ENCODE measurements at regions not wholly inside any gene's neighbourhood (a gene's known extent, or its start where the extent isn't known, plus 50 kb on each side); places are given as distances from the start of the nearest gene placed in this dataset.
"Not testable (repeated sequence)": the region's sequence is repeated elsewhere in the genome, so short reads cannot be mapped to it uniquely, and the experiment has no call there.

DNA sequence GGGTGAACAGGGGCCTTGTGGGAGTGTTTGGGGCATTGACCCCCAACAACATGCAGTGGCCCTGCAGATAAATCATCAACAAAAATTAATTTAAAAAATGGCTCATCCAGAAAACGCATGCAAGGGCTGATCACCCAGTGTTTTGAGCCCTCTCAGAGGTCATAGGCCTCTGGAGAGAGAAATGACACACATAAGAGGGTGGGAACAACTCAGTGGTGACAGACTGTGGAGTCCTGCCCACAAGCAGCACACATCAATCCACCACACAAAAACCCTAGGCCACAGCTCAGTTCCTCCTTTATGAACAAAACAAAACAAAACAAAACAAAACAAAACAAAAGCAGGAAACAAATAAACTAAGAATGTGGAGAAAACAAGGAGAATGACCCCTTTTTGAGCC, 351.7 kb upstream of the SPHKAP start:
- Histone ChIP-seq H3K4me3 (ENCODE audit: low read depth in 1 of 3, low read length in 3 of 3) (no peak overlapping the region), H3K4me1 (ENCODE audit: control insufficient read depth in 3 of 3, insufficient read depth in 2 of 3, low read depth in 1 of 3, low read length in 2 of 3) (no peaks in the 10 kb centered on the region), H3K27me3 (ENCODE audit: control insufficient read depth in 3 of 3, insufficient read depth in 3 of 3, low read length in 3 of 3) (no peaks in the 10 kb centered on the region), H3K9me3 (ENCODE audit: control insufficient read depth in 2 of 2, insufficient read depth in 1 of 2, low read depth in 1 of 2, low read length in 1 of 2) (peaks cover 0 to 6% of the 10 kb centered on the region in 2 donors), H3K27ac (ENCODE audit: low read depth in 1 of 3, low read length in 2 of 3) (no peak overlapping the region), H3K36me3 (ENCODE audit: control insufficient read depth in 3 of 3, insufficient read depth in 2 of 3, low read depth in 1 of 3, low read length in 3 of 3) (no peaks in the 10 kb centered on the region)
- DNase-seq (no peak), FAIRE-seq (no peak)
- WGBS, 3 donors = 57 to 67% (median 63%) methylated on average over 1 of the region's 1 CpG

- Histone ChIP-seq H3K27me3 (ENCODE audit: control insufficient read depth in 3 of 3, insufficient read depth in 3 of 3, low read length in 3 of 3) (no peaks in the 10 kb centered on the region), H3K36me3 (ENCODE audit: control insufficient read depth in 3 of 3, insufficient read depth in 2 of 3, low read depth in 1 of 3, low read length in 3 of 3) (no peaks in the 10 kb centered on the region), H3K27ac (ENCODE audit: low read depth in 1 of 3, low read length in 2 of 3) (no peak overlapping the region), H3K4me3 (ENCODE audit: low read depth in 1 of 3, low read length in 3 of 3) (no peak overlapping the region), H3K9me3 (ENCODE audit: control insufficient read depth in 2 of 2, insufficient read depth in 1 of 2, low read depth in 1 of 2, low read length in 1 of 2) (peaks cover 0 to 5% of the 10 kb centered on the region in 2 donors), H3K4me1 (ENCODE audit: control insufficient read depth in 3 of 3, insufficient read depth in 2 of 3, low read depth in 1 of 3, low read length in 2 of 3) (no peaks in the 10 kb centered on the region)
- DNase-seq (no peak), FAIRE-seq (no peak)
- 89 to 95% (median 94%) methylated on average over 1 of the region's 1 CpG for WGBS, 3 donors
These were observed 350.7 kb upstream of the SPHKAP start for GRCh38 chr2:228532233-228532632.

GRCh38 chr2:228527197-228527881, 345.9 kb upstream of the SPHKAP start:
- Histone ChIP-seq H3K4me1 (ENCODE audit: control insufficient read depth in 3 of 3, insufficient read depth in 2 of 3, low read depth in 1 of 3, low read length in 2 of 3) (no peaks in the 10 kb centered on the region), H3K36me3 (ENCODE audit: control insufficient read depth in 3 of 3, insufficient read depth in 2 of 3, low read depth in 1 of 3, low read length in 3 of 3) (no peaks in the 10 kb centered on the region), H3K9me3 (ENCODE audit: control insufficient read depth in 2 of 2, insufficient read depth in 1 of 2, low read depth in 1 of 2, low read length in 1 of 2) (no peaks in the 10 kb centered on the region), H3K27ac (ENCODE audit: low read depth in 1 of 3, low read length in 2 of 3) (no peak overlapping the region), H3K27me3 (ENCODE audit: control insufficient read depth in 3 of 3, insufficient read depth in 3 of 3, low read length in 3 of 3) (no peaks in the 10 kb centered on the region), H3K4me3 (ENCODE audit: low read depth in 1 of 3, low read length in 3 of 3) (no peak overlapping the region)
- WGBS, 3 donors = 34 to 47% (median 40%) methylated on average over 3 of the region's 3 CpGs
- no peak for DNase-seq
- no peak for FAIRE-seq

DNA sequence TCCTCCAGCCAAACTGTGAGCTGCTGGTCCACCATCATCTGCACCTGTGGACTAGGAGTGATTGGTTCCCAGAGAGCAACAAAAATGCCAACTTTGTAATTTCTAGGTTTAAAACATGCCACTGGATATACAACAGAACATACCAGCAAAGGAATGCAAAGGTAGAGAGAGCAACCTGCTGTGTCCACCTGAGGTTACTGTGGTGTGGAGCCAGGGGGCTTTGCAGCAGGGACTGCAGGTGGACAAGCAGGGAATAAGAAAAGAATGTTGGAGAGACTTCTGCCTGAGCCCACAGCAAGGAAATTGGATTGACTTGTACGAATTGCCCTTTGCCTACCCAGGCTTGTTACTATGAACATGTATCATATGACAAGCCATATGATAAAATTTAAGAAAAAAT, 345.2 kb upstream of the SPHKAP start:
- no peaks in the 10 kb centered on the region for H3K4me1 ChIP-seq (ENCODE audit: control insufficient read depth in 3 of 3, insufficient read depth in 2 of 3, low read depth in 1 of 3, low read length in 2 of 3)
- FAIRE-seq (no peak), DNase-seq (no peak)
- no peak overlapping the region for H3K27ac ChIP-seq (ENCODE audit: low read depth in 1 of 3, low read length in 2 of 3)
- no peaks in the 10 kb centered on the region for H3K9me3 ChIP-seq (ENCODE audit: control insufficient read depth in 2 of 2, insufficient read depth in 1 of 2, low read depth in 1 of 2, low read length in 1 of 2)
- no peak overlapping the region for H3K4me3 ChIP-seq (ENCODE audit: low read depth in 1 of 3, low read length in 3 of 3)
- H3K36me3 ChIP-seq (ENCODE audit: control insufficient read depth in 3 of 3, insufficient read depth in 2 of 3, low read depth in 1 of 3, low read length in 3 of 3) = no peaks in the 10 kb centered on the region
- 44 to 76% (median 58%) methylated on average over 1 of the region's 1 CpG for whole genome bisulfite sequencing, 3 donors
- H3K27me3 ChIP-seq (ENCODE audit: control insufficient read depth in 3 of 3, insufficient read depth in 3 of 3, low read length in 3 of 3) = no peaks in the 10 kb centered on the region

DNA sequence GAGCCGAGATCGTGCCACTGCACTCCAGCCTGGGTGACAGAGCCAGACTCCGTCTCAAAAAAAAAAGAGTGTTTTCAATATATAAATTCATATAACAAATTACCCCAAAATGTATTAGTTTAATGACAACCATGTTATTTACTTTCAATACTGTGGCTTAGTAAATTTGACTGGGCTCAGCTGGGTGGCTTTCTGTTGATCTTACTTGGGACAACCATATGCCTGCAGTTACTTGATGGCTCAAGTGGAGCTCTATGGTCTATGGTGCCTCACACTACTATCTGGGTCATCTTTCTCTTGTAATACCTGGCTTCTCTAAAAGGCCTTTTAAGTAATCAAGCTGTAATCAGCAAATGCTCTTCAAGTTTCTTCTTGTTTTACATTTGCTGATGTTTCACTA, 341.5 kb upstream of the SPHKAP start:
- H3K36me3 ChIP-seq (ENCODE audit: control insufficient read depth in 3 of 3, insufficient read depth in 2 of 3, low read depth in 1 of 3, low read length in 3 of 3) = no peaks in the 10 kb centered on the region
- H3K4me3 ChIP-seq (ENCODE audit: low read depth in 1 of 3, low read length in 3 of 3) = no peak overlapping the region
- WGBS, 3 donors = 96 to 98% (median 96%) methylated on average over 3 of the region's 3 CpGs

GRCh38 chr2:228522276-228522675, 340.8 kb upstream of the SPHKAP start:
- no peak for FAIRE-seq
- Histone ChIP-seq H3K27me3 (ENCODE audit: control insufficient read depth in 3 of 3, insufficient read depth in 3 of 3, low read length in 3 of 3) (peaks cover 0 to 2% (median 0%) of the 10 kb centered on the region in 3 donors), H3K9me3 (ENCODE audit: control insufficient read depth in 2 of 2, insufficient read depth in 1 of 2, low read depth in 1 of 2, low read length in 1 of 2) (no peaks in the 10 kb centered on the region), H3K4me3 (ENCODE audit: low read depth in 1 of 3, low read length in 3 of 3) (no peak overlapping the region), H3K27ac (ENCODE audit: low read depth in 1 of 3, low read length in 2 of 3) (no peak overlapping the region), H3K36me3 (ENCODE audit: control insufficient read depth in 3 of 3, insufficient read depth in 2 of 3, low read depth in 1 of 3, low read length in 3 of 3) (no peaks in the 10 kb centered on the region), H3K4me1 (ENCODE audit: control insufficient read depth in 3 of 3, insufficient read depth in 2 of 3, low read depth in 1 of 3, low read length in 2 of 3) (no peaks in the 10 kb centered on the region)
- DNase-seq = no peak
- 48 to 53% (median 53%) methylated on average over 2 of the region's 2 CpGs for WGBS, 3 donors

More for the DNA sequence above, 341.5 kb upstream of the SPHKAP start:
- FAIRE-seq (no peak), DNase-seq (no peak)
- no peaks in the 10 kb centered on the region for H3K4me1 ChIP-seq (ENCODE audit: control insufficient read depth in 3 of 3, insufficient read depth in 2 of 3, low read depth in 1 of 3, low read length in 2 of 3)
- no peak overlapping the region for H3K27ac ChIP-seq (ENCODE audit: low read depth in 1 of 3, low read length in 2 of 3)
- no peaks in the 10 kb centered on the region for H3K9me3 ChIP-seq (ENCODE audit: control insufficient read depth in 2 of 2, insufficient read depth in 1 of 2, low read depth in 1 of 2, low read length in 1 of 2)
- H3K27me3 ChIP-seq (ENCODE audit: control insufficient read depth in 3 of 3, insufficient read depth in 3 of 3, low read length in 3 of 3) = no peaks in the 10 kb centered on the region

GRCh38 chr2:228519561-228519960, 338.1 kb upstream of the SPHKAP start:
- Histone ChIP-seq H3K4me1 (ENCODE audit: control insufficient read depth in 3 of 3, insufficient read depth in 2 of 3, low read depth in 1 of 3, low read length in 2 of 3) (no peaks in the 10 kb centered on the region), H3K36me3 (ENCODE audit: control insufficient read depth in 3 of 3, insufficient read depth in 2 of 3, low read depth in 1 of 3, low read length in 3 of 3) (no peaks in the 10 kb centered on the region), H3K27ac (ENCODE audit: low read depth in 1 of 3, low read length in 2 of 3) (no peak overlapping the region), H3K9me3 (ENCODE audit: control insufficient read depth in 2 of 2, insufficient read depth in 1 of 2, low read depth in 1 of 2, low read length in 1 of 2) (no peaks in the 10 kb centered on the region), H3K27me3 (ENCODE audit: control insufficient read depth in 3 of 3, insufficient read depth in 3 of 3, low read length in 3 of 3) (peaks cover 0 to 2% (median 0%) of the 10 kb centered on the region in 3 donors), H3K4me3 (ENCODE audit: low read depth in 1 of 3, low read length in 3 of 3) (no peak overlapping the region)
- DNase-seq = no peak
- FAIRE-seq = no peak

DNA sequence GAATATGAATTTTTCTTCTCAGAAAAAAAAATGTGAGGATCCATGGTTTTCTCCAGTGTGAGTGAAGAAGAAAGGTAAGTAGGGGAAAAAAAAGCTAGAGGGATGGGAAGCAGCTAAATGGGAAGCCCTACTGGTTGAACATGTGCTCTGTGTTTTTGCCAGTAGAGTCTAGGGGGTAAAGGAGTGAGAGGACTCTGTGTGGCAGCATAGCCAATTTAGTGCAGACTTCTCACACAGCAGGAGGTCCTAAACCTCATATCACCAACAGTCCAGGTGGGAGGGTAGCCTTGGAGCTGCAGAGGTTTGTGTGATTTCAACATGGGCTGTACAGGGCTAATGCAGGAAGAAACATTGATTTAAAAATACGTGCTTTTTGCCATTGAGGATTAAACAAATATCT, 334.5 kb upstream of the SPHKAP start:
- Histone ChIP-seq H3K4me3 (ENCODE audit: low read depth in 1 of 3, low read length in 3 of 3) (no peak overlapping the region), H3K4me1 (ENCODE audit: control insufficient read depth in 3 of 3, insufficient read depth in 2 of 3, low read depth in 1 of 3, low read length in 2 of 3) (no peaks in the 10 kb centered on the region), H3K27me3 (ENCODE audit: control insufficient read depth in 3 of 3, insufficient read depth in 3 of 3, low read length in 3 of 3) (peaks cover 0 to 2% (median 0%) of the 10 kb centered on the region in 3 donors), H3K9me3 (ENCODE audit: control insufficient read depth in 2 of 2, insufficient read depth in 1 of 2, low read depth in 1 of 2, low read length in 1 of 2) (no peaks in the 10 kb centered on the region), H3K36me3 (ENCODE audit: control insufficient read depth in 3 of 3, insufficient read depth in 2 of 3, low read depth in 1 of 3, low read length in 3 of 3) (no peaks in the 10 kb centered on the region), H3K27ac (ENCODE audit: low read depth in 1 of 3, low read length in 2 of 3) (no peak overlapping the region)
- 33 to 60% (median 39%) methylated on average over 1 of the region's 1 CpG for WGBS, 3 donors
- no peak for FAIRE-seq
- DNase-seq = no peak

- not testable (repeated sequence) for H3K27ac ChIP-seq (ENCODE audit: low read depth in 1 of 3, low read length in 2 of 3); H3K4me1 ChIP-seq (ENCODE audit: control insufficient read depth in 3 of 3, insufficient read depth in 2 of 3, low read depth in 1 of 3, low read length in 2 of 3); H3K27me3 ChIP-seq (ENCODE audit: control insufficient read depth in 3 of 3, insufficient read depth in 3 of 3, low read length in 3 of 3); DNase-seq; FAIRE-seq; H3K9me3 ChIP-seq (ENCODE audit: control insufficient read depth in 2 of 2, insufficient read depth in 1 of 2, low read depth in 1 of 2, low read length in 1 of 2); H3K36me3 ChIP-seq (ENCODE audit: control insufficient read depth in 3 of 3, insufficient read depth in 2 of 3, low read depth in 1 of 3, low read length in 3 of 3); H3K4me3 ChIP-seq (ENCODE audit: low read depth in 1 of 3, low read length in 3 of 3)
- 88 to 93% (median 89%) methylated on average over 4 of the region's 4 CpGs for WGBS, 3 donors
These were observed 332.0 kb upstream of the SPHKAP start for GRCh38 chr2:228513480-228513879.

Data from small intestine (tissue), 7 donors.